ENCODE measurements at regions not wholly inside any gene's neighbourhood (a gene's known extent, or its start where the extent isn't known, plus 50 kb on each side); places are given as distances from the start of the nearest gene placed in this dataset.

- peak in 1 of 2 donors; percentile 17 for ATAC-seq
Measured at GRCh38 chr10:78914502-78915189, 154.1 kb upstream of the ZMIZ1 start.

- ATAC-seq: no peak
Measured at GRCh38 chr10:78915190-78915518, 153.6 kb upstream of the ZMIZ1 start.

- ATAC-seq: no peak
Measured at GRCh38 chr10:78916227-78916626, 152.5 kb upstream of the ZMIZ1 start.

GRCh38 chr10:78919181-78919966 is 149.4 kb upstream of the ZMIZ1 start:
- ATAC-seq: no peak

- ATAC-seq: no peak
Measured at GRCh38 chr10:78920011-78920410, 148.8 kb upstream of the ZMIZ1 start.

- ATAC-seq: no peak
Measured at GRCh38 chr10:78921895-78922294, 146.9 kb upstream of the ZMIZ1 start.

GRCh38 chr10:78923647-78924318 is 145.0 kb upstream of the ZMIZ1 start:
- no peak for ATAC-seq

- ATAC-seq: no peak
Measured at GRCh38 chr10:78924319-78925003, 144.3 kb upstream of the ZMIZ1 start.

GRCh38 chr10:78925275-78925674 is 143.5 kb upstream of the ZMIZ1 start:
- no peak for ATAC-seq

- no peak for ATAC-seq
Measured at GRCh38 chr10:78925800-78926319, 142.9 kb upstream of the ZMIZ1 start.

- no peak for ATAC-seq
Measured at GRCh38 chr10:78927257-78927995, 141.3 kb upstream of the ZMIZ1 start.

GRCh38 chr10:78928330-78928729 is 140.4 kb upstream of the ZMIZ1 start:
- no peak for ATAC-seq

GRCh38 chr10:78929541-78929940 is 139.2 kb upstream of the ZMIZ1 start:
- ATAC-seq: no peak

- no peak for ATAC-seq
Measured at GRCh38 chr10:78931321-78932053, 137.3 kb upstream of the ZMIZ1 start.

GRCh38 chr10:78932054-78932386 is 136.7 kb upstream of the ZMIZ1 start:
- no peak for ATAC-seq

GRCh38 chr10:78932861-78933260 is 135.9 kb upstream of the ZMIZ1 start:
- no peak for ATAC-seq

- ATAC-seq: no peak
Measured at GRCh38 chr10:78933828-78934531, 134.8 kb upstream of the ZMIZ1 start.

- no peak for ATAC-seq
Measured at GRCh38 chr10:78934532-78934898, 134.3 kb upstream of the ZMIZ1 start.

- ATAC-seq: no peak
Measured at GRCh38 chr10:78934994-78935602, 133.7 kb upstream of the ZMIZ1 start.

- ATAC-seq: no peak
Measured at GRCh38 chr10:78935697-78936407, 132.9 kb upstream of the ZMIZ1 start.
